Progenitor cell of endocrine pancreas (in vitro differentiated cells): ENCODE measurements at regions not wholly inside any gene's neighbourhood (a gene's known extent, or its start where the extent isn't known, plus 50 kb on each side); places are given as distances from the start of the nearest gene placed in this dataset.

Experiments used
- DNase-seq: peaks from one replicate; pipeline ENCODE4 v3.0.0; 2021; ENCODE audit warnings: low spot score; ENCODE audit not compliant: unreplicated experiment
- H3K27ac Mint-ChIP-seq: 2 replicates; pipeline ENCODE4 v1.8.0; 2021; ENCODE audit warnings: mild to moderate bottlenecking, moderate library complexity, mixed read lengths
- H3K27me3 Mint-ChIP-seq: 2 replicates; pipeline ENCODE4 v1.8.0; 2021; ENCODE audit warnings: mixed read lengths
- H3K36me3 Mint-ChIP-seq: 2 replicates; pipeline ENCODE4 v1.8.0; 2022; ENCODE audit warnings: mixed read lengths; ENCODE audit not compliant: insufficient read depth
- H3K4me1 Mint-ChIP-seq: 2 replicates; pipeline ENCODE4 v1.8.0; 2021; ENCODE audit warnings: low read depth, mixed read lengths
- H3K4me3 Mint-ChIP-seq: 2 replicates; pipeline ENCODE4 v1.8.0; 2021; ENCODE audit warnings: low read depth, mild to moderate bottlenecking, moderate library complexity, mixed read lengths
- H3K9me3 Mint-ChIP-seq: 2 replicates; pipeline ENCODE4 v1.8.0; 2021; ENCODE audit warnings: low read depth, mixed read lengths
- TF ChIP-seq, protein P1 (sequence below): fragments of 200-600 bp; sonication (generic); IDR thresholded peaks from one replicate; pipeline ENCODE4 v1.5.0; 2021; ENCODE audit warnings: antibody characterized with exemption, mild to moderate bottlenecking; ENCODE audit not compliant: unreplicated experiment

DNA sequence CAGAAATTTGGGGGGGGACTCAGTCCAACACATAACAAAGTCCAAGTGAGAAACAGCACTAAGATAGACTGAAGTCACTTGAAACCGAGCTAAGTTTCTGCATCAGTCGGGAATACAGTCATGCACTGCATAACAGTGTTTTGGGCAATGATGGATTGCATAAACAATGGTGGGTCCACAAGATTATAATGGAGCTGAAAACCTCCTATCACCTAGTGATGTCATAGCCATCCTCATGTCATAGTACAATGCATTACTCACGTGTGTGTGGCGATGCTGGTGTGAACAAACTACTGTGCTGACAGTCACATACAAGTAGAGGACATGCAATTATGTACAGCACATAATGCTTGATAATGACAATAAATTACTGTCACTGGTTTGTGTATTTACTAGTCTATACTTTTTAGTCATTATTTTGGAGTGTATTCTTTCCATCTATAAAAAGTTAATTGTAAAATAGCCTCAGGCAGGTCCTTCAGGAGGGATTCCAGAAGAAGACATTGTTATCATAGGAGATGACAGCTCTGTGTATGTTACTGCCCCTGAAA is 154.5 kb upstream of the ECI2 start:
- TF ChIP-seq, protein P1, sequence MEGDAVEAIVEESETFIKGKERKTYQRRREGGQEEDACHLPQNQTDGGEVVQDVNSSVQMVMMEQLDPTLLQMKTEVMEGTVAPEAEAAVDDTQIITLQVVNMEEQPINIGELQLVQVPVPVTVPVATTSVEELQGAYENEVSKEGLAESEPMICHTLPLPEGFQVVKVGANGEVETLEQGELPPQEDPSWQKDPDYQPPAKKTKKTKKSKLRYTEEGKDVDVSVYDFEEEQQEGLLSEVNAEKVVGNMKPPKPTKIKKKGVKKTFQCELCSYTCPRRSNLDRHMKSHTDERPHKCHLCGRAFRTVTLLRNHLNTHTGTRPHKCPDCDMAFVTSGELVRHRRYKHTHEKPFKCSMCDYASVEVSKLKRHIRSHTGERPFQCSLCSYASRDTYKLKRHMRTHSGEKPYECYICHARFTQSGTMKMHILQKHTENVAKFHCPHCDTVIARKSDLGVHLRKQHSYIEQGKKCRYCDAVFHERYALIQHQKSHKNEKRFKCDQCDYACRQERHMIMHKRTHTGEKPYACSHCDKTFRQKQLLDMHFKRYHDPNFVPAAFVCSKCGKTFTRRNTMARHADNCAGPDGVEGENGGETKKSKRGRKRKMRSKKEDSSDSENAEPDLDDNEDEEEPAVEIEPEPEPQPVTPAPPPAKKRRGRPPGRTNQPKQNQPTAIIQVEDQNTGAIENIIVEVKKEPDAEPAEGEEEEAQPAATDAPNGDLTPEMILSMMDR, result no peak
- Mint-ChIP-seq H3K9me3 (no peaks in the 10 kb centered on the region), H3K4me3 (no peak overlapping the region), H3K36me3 (no peaks in the 10 kb centered on the region), H3K4me1 (peaks cover 17% of the 10 kb centered on the region), H3K27ac (no peak overlapping the region), H3K27me3 (peaks cover 13% of the 10 kb centered on the region)
- DNase-seq, result no peak

DNA sequence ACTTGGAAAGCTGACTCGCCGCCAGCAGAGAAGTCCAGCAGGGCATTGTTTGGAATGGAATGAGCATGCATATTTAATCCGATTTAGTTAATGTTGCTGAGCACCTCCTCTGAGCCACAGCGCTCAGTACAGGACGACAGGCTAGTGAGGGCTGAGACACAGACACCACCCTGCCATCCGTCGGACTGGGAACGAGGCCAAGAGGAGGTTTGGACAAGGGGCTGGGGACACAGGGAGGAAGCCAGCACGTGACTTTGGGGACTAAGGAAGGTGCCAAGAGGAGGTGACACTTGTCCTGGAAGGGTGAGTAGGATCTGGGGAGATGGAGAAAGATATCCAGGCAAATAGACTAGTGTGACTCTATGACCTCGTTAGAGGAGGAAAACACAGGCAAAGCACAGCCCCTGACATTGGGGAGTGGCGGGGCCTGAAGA is 152.5 kb upstream of the ECI2 start:
- Mint-ChIP-seq H3K4me3 (no peak overlapping the region), H3K27me3 (peaks cover 16% of the 10 kb centered on the region), H3K36me3 (no peaks in the 10 kb centered on the region), H3K27ac (no peak overlapping the region), H3K9me3 (no peaks in the 10 kb centered on the region), H3K4me1 (peaks cover 22% of the 10 kb centered on the region)
- TF ChIP-seq, protein P1, result no peak
- no peak for DNase-seq

DNA sequence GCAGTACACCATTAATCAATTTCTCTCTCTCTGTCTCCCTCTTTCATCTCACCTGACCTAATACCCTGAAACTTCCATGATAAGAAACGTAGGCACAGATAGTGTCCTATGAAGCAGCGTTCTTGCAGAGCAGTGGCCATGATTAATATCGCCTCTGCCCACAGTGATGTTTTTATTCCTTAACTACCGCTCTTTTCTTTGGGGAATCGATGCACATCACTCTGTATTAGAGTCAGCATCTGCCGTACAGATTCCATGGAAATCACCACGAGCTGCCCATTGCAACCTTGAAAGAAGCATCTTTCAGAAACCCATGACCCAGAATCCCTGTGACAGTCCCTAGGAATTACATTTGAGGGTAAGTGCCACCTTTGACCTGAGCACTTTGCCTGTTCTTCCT is 152.0 kb upstream of the ECI2 start:
- no peaks in the 10 kb centered on the region for H3K9me3 Mint-ChIP-seq
- H3K4me3 Mint-ChIP-seq, result no peak overlapping the region
- H3K27ac Mint-ChIP-seq, result no peak overlapping the region
- no peak for DNase-seq
- peaks cover 23% of the 10 kb centered on the region for H3K4me1 Mint-ChIP-seq
- TF ChIP-seq, protein P1, result no peak
- no peaks in the 10 kb centered on the region for H3K36me3 Mint-ChIP-seq
- H3K27me3 Mint-ChIP-seq, result peaks cover 16% of the 10 kb centered on the region

DNA sequence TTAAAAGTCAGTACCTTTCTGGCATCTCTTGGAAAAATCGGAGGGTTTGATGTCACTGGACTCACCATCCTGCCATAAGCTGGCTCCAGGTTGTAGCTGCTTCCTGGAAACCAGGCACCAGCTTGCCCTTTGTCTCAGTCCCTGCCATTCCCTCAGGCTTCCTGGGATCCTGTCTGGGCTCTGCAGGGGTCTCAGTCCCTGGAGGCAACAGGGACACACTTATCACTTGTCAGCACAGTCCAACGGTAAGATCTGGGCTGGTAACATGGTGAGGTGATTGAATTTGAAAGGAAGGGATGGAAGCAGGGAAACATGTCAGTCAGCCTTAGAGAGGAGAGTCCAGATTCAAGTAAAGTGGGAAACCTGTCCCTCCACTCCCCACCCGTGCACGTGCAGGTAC is 147.6 kb upstream of the ECI2 start:
- Mint-ChIP-seq H3K27me3 (peaks cover 26% of the 10 kb centered on the region), H3K4me3 (no peak overlapping the region), H3K4me1 (peaks cover 24% of the 10 kb centered on the region), H3K9me3 (peaks cover 12% of the 10 kb centered on the region), H3K36me3 (peaks cover 2% of the 10 kb centered on the region), H3K27ac (no peak overlapping the region)
- TF ChIP-seq, protein P1, result no peak
- no peak for DNase-seq

DNA sequence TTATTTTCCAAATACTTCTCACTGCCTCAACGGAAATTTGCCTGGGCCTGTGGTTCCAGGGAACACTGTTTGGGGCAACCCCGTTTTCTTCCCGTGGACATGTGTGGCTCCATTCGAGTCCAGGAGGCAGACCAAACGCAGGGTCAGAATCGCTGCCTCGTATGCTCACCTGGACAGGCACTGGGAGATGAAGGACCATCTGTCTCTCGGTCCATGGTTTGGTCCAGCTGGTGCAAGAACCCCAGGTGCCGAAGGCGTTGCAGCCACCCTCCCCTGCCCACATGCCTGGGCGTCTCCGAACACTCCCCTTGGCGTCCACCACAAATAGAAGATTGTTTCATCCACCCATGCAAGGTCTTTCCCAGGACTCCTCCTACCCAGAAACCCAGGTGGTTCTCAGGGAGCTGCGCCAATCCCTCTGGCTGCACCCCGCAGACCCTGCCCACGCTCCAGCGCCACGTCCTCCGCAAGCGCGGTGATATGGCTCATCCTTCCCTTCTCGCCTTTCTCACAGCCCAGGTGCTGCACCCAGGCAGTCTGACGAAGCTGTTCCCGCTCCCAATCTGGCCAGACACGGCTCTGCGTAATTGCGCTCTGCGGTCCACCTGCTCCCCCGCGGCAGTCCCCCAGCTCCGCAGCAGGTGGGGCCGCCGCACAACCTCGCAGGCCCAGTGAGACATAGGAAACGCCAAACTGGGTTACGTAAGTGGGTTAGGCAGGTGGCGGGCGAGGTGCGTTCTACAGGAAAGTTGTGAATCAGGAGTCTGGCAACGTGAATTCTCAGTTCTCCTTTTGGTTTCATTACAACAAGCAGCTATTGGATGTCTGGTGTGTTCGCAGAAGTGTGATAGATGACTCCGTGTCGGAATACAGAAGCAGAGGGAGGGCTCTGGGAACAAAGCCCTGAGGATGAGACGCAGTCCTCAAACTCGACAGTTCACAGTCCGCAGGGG is 146.2 kb upstream of the ECI2 start:
- peaks cover 13% of the 10 kb centered on the region for H3K9me3 Mint-ChIP-seq
- H3K4me1 Mint-ChIP-seq, result peaks cover 17% of the 10 kb centered on the region
- H3K27ac Mint-ChIP-seq, result peak overlapping the region; percentile 86
- H3K4me3 Mint-ChIP-seq, result peak overlapping the region; percentile 64
- TF ChIP-seq, protein P1, result peak; percentile 55
- H3K36me3 Mint-ChIP-seq, result peaks cover 2% of the 10 kb centered on the region
- peaks cover 20% of the 10 kb centered on the region for H3K27me3 Mint-ChIP-seq
- peak; percentile 28 for DNase-seq
